HG03342 (cell line): ENCODE measurements at regions not wholly inside any gene's neighbourhood (a gene's known extent, or its start where the extent isn't known, plus 50 kb on each side); places are given as distances from the start of the nearest gene placed in this dataset.
"Not testable (repeated sequence)": the region's sequence is repeated elsewhere in the genome, so short reads cannot be mapped to it uniquely, and the experiment has no call there.

Source experiments
- ATAC-seq: cut with Tn5 transposase; IDR thresholded peaks from one replicate; pipeline ENCODE4 v1.9.1; 2021; ENCODE audit warnings: mild to moderate bottlenecking, moderate library complexity; ENCODE audit not compliant: unreplicated experiment

DNA sequence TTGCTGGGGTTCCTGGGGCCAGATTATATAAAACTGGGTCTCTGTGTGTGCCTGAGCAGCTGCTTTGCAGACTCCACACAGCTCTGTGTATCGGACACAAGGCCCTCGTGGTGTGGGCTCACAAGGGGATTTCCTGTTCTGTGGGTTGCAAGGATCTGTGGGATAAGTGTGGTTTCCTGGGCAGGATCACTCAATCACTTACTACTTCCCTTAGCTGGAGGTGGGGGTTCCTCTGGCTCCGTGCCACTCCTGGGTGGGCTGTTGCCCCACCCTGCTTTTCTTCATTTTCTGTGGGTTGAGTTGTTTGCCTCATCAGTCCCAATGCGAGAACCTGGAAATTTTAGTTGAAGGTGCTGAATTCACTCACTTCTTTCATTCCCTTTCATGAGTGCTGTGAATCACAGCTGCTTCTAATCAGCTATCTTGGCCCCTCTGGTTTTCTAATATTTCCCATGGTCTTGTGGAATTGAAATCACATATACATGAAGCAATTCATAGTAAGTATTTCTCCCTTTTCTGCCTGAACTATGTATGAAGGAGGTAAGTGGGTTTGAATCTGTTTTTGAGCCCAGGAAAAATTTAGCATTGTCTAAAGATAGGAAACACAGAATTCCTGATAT, 196.3 kb downstream of the DCDC2C start:
- ATAC-seq: no peak

- no peak for ATAC-seq
Measured at GRCh38 chr2:3902131-3902530, 198.8 kb downstream of the DCDC2C start.

GRCh38 chr2:3904061-3904460, 200.7 kb downstream of the DCDC2C start:
- ATAC-seq: no peak

GRCh38 chr2:3908498-3908897, 205.1 kb downstream of the DCDC2C start:
- ATAC-seq: not testable (repeated sequence)

GRCh38 chr2:3911882-3912455, 208.6 kb downstream of the DCDC2C start:
- ATAC-seq: no peak

DNA sequence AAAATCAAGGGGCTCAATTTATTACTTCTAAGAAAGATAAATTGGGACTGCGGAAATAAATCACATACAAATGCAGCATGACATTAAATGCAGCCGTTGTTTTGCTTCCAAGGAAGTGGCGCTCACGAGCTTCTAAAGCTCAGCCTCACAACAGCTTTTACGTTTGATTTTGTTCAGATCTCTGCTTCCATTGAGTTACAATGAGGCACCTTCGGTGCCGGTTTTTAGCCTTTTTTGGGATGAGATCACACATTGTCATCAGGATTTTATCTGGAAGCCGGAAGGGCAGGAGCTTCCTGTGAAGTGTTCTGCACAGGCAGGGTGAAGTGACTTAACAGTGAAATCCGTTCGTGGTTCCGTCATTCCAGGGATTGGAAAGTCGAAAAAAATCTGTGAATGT, 209.8 kb downstream of the DCDC2C start:
- ATAC-seq: no peak

DNA sequence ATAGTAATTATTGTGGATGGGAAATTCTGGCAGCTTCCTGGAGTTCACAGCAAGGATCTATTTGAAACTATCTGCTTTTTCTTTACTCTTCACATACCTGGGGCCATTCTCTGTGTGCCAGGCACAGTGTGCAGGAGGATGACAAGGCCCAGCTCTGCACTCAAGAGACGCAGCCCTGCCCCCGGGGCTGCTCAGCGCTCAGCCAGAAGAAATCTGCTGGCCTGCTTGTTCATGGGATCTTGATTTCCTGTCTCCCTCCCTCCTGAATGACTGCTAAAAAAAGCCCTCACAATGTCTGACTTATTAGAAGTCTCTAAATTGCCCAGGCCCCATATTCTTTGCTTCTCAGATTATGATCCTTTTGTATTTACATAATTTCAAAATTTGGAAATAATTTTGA, 210.9 kb downstream of the DCDC2C start:
- ATAC-seq: no peak

DNA sequence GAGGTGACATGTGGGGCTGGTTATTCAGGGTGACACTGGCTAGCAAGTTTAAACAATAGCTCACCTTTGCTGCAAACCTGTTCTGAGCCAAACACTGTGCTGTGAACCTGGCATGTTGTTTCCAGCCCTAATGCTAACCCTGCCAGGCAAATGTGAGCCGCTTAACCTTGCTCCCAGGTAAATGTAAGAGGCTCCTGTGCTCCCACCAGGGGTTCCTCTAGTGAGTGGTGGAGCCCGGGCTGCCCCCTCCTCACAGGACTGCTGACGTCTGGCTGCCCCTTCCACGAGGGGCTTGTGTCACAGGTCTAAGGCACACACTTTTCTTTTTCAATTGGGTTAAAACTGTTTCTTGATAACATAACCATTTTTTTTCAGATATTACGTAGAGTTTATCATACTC, 223.7 kb downstream of the DCDC2C start:
- ATAC-seq: no peak

GRCh38 chr2:3929374-3929773, 226.0 kb downstream of the DCDC2C start:
- no peak for ATAC-seq

GRCh38 chr2:3930246-3930645, 226.9 kb downstream of the DCDC2C start:
- no peak for ATAC-seq

DNA sequence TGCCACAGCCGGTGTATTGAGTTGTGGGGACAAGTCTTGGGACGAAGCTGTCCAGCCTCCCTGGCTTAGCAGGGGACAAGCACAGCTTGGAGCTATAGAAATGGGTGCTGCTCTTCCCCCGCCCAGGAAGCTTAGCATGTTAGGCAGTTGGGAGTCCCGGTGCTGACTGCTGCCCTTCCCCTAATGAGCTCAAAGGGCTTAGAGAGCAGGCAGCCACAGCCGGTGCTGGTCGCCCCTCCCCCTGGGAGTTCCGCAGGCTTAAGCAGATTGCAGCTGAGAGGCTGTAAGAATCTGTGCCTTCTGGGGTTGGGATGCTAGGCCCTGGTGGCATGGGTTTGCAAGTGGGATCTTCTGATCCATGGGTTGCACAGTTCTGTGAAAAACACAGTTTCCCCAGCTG, 237.3 kb downstream of the DCDC2C start:
- no peak for ATAC-seq

DNA sequence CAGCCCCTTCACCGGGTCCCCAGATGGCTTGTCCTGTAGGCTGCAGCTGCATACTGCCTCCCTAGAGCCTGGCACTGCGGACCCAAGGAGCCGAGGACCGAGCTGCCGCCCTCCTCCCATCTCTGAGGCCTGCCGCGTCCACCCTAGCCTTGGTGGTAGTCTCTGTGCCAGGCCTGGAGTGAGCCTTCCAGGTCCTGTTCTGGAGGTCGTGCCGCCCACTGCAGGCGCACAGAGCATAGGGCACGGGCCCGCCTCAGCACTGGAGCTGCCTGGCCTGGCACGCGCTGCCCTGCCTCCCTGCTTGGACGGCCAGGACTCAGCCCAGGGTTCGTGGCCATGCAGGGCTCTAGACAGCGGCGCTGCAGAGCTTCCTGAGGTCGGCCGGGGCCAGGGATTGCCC, 239.5 kb downstream of the DCDC2C start:
- no peak for ATAC-seq

DNA sequence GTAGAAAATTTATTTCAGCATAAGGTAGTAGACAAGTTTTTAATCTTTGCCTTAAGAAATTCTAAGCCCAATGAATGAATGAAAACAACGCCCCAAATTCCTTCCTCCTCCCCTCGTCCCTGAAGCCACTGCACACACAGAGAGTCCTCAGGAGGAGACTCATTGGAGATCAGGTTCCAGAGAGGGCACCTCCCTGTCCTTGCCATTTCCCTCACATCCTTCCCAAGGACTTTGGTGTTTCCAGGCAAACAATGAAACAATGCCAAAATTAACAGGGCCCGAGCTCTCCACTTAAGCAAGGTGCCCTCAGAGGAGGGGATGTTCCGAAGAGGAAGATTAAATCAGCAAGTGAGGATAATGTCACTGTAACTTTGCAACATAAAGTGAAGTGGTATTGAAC, 240.7 kb downstream of the DCDC2C start:
- ATAC-seq: no peak

DNA sequence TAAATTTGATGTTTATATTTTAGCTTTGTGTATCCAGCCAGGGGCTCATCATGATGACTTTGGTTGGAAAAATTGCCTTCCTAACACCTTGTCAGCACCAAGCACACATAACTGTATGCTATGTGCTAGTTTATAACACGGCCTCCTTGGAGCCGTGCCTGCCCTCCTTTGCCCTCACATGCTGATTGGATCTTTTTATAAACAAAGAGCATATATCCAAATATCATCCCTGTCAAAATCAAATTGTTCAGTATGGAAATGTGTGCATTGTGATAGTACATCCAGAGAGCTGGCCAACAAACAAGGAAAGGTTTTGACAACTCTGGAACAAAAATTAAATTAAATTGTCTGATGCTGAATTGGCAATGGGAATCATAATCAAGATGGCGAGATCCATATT, 241.5 kb downstream of the DCDC2C start:
- no peak for ATAC-seq

- ATAC-seq: no peak
Measured at GRCh38 chr2:3948191-3948590, 244.8 kb downstream of the DCDC2C start.

DNA sequence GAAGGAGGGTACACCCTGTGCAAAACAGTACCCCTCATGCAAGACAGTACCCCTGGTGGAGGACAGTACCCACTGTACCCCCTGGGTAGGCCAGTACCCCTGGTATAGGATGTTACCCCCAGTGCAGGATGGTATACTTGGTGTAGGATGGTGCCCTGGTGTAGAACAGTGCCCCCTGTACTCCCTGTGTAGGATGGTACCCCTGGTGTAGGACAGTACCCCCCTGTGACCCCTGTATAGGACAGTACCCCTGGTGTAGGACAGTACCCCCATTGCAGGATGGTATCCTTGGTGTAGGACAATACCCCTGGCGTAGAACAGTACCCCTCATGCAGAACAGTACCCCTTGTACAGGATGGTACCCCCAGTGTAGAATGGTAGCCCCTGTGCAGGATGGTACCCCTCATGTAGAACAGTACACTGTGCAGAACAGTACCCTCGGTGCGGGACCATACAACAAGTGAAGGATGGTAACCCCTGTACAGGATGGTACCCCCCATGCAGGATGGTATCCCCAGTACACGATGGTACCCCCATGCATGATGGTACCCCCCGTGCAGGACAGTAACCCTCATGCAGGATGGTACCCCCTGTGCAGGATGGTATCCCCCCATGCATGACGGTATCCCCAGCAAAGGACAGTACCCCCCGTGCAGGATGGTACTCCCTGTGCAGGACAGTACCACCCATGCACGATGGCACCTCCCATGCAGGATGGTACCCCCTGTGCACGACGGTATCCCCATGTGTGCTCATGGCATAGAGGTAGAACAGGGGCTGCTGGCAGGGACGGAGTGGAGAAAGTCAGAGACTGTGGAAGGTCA, 248.0 kb downstream of the DCDC2C start:
- no peak for ATAC-seq

- ATAC-seq: no peak
Measured at GRCh38 chr2:3952866-3953516, 249.6 kb downstream of the DCDC2C start.

- no peak for ATAC-seq
Measured at GRCh38 chr2:3954261-3954660, 250.9 kb downstream of the DCDC2C start.

GRCh38 chr2:3956406-3956805, 253.0 kb downstream of the DCDC2C start:
- ATAC-seq: no peak

DNA sequence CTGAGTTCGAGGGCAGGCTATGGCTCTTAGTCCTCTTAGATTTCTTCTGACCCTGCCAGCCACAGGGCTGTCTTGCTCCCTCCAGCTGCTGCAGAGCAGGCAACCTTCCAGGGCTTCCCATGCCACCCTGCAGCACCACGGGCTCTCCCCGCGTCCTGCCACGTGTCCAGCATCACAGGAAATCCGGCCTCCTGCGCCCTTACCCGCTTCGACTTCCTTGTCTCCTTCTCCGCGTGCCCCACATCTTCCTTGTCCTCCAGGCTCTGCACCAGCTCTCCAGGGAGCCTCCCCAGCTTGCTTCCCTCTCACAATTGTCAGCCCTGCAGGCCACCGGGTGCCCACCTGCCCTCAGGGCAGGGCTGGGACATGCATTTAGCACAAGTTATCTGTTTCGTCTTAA, 253.5 kb downstream of the DCDC2C start:
- no peak for ATAC-seq

DNA sequence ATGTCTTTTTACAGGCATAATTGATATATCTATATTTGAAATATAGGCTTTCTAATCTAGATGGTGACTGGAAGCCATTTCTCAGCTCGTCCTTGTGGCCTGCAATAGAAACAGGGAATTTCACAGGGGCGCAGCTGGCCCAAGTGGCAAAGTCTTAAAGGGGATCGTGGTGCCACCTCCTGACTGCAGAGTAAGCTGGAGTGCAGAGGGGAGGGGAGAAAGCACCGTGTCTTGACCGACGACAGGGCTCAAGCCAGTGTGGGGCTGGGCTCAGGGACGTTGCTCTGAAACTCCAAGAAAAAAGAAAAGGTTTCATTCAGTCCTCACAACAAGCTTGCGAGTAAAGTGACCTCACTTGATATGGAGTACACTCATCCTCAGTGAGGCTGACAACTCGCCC, 255.1 kb downstream of the DCDC2C start:
- no peak for ATAC-seq

DNA sequence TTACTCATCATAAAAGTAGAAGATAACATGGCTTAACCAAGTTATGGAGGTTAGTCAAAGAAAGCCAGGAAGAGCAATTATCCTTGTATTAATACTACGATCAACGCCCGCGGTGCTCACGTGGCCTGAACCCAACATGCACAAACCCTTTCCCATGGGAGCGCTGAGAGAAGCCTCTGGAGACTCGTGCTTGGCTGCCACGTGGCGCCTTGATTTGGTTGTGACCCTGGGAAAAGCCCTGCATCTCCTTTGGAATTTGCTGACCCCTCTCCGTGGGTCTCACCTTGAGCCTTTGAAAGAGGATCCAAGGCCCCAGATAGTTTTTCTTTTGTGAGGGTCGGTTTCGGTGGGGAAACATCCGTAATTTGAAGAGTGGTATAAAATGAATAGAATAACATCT, 255.6 kb downstream of the DCDC2C start:
- peak; percentile 12 for ATAC-seq
